ENCODE measurements at regions not wholly inside any gene's neighbourhood (a gene's known extent, or its start where the extent isn't known, plus 50 kb on each side); places are given as distances from the start of the nearest gene placed in this dataset.

DNA sequence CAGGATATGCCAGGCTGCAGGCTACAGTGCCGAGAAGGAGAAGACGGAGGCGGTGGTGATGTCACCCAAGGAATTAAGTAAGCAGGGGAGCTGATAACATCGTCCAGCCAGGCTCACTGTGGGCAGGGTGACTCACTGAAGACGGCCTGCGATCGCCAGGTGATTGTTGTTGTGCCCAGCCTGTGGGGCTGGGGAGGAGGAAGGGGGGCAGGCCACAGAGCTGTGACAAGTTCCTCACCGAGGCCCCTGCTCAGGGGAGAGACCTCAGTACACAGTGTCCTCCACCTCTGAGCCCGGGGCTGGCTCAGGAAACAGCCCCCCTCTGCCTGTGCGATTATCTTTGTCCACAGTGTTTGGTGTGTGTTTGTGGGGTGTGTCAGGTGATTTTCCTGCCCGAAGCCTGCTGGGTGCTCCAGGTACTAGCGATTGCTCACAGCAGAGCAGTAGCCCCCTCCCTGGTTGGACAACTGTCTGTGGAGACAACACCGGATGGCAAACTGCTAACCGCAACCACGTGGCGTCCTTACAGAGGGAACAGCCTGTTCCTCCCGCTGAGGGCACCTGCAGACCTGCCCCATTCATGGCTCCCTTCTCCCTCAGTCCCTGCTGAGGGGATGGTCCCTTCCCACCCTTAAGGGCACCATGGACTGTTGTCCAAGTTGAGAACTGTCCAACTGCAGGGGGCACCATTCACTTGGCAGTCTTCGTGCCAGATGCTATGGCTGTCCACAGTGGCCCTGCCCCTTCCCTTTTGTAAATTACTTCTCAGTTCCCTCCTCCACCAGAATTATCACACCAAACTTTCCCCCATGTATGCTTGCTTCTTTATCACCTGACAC is 95.1 kb downstream of the ZFP36L2 start:
- intact Hi-C loops (cut with DNase I), result loop anchor here (5.0 kb wide), 1 partner anchor 104 kb away; no protein-coding TSS in a partner anchor
- DNase-seq (ENCODE audit: low spot score in 2 of 2), result peak; percentile 75 to 85
- Histone ChIP-seq H3K9me3 (no peaks in the 10 kb centered on the region), H3K27me3 (no peaks in the 10 kb centered on the region), H3K36me3 (no peaks in the 10 kb centered on the region), H3K27ac (peak overlapping the region in 1 of 2 donors; percentile 59), H3K4me3 (no peak overlapping the region), H3K4me1 (peaks cover 13 to 15% of the 10 kb centered on the region in 2 donors)
- TF ChIP-seq, protein P1, sequence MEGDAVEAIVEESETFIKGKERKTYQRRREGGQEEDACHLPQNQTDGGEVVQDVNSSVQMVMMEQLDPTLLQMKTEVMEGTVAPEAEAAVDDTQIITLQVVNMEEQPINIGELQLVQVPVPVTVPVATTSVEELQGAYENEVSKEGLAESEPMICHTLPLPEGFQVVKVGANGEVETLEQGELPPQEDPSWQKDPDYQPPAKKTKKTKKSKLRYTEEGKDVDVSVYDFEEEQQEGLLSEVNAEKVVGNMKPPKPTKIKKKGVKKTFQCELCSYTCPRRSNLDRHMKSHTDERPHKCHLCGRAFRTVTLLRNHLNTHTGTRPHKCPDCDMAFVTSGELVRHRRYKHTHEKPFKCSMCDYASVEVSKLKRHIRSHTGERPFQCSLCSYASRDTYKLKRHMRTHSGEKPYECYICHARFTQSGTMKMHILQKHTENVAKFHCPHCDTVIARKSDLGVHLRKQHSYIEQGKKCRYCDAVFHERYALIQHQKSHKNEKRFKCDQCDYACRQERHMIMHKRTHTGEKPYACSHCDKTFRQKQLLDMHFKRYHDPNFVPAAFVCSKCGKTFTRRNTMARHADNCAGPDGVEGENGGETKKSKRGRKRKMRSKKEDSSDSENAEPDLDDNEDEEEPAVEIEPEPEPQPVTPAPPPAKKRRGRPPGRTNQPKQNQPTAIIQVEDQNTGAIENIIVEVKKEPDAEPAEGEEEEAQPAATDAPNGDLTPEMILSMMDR (IDR thresholded peaks at IDR 0.05), result peak in 2 of 3 experiments; percentile 3 to 16

DNA sequence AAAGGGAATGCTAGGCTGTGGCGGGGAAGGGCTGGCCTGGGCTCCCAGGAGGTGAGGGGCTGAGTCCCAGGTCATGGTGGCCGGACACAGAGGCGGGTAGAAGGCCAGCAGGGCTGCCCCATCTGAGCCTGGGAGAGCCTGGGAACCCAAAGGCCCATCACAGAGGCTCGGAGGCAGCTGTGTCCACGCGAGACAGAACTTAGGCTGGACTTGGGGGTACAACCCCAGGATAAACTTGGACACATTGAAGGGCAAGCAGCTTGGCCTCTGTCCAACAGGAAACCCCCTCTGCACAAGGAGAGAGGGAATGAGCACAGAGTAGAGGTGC is 95.9 kb downstream of the ZFP36L2 start:
- no peaks in the 10 kb centered on the region for H3K36me3 ChIP-seq
- H3K27me3 ChIP-seq, result no peaks in the 10 kb centered on the region
- peaks cover 13 to 15% of the 10 kb centered on the region in 2 donors for H3K4me1 ChIP-seq
- H3K9me3 ChIP-seq, result no peaks in the 10 kb centered on the region
- peak overlapping the region; percentile 43 to 57 for H3K27ac ChIP-seq
- TF ChIP-seq, protein P1 (IDR thresholded peaks at IDR 0.05), result no peak
- DNase-seq (ENCODE audit: low spot score in 2 of 2), result no peak
- intact Hi-C loops (cut with DNase I), result loop anchor here (5.0 kb wide), 1 partner anchor 103 kb away; no protein-coding TSS in a partner anchor
- no peak overlapping the region for H3K4me3 ChIP-seq

DNA sequence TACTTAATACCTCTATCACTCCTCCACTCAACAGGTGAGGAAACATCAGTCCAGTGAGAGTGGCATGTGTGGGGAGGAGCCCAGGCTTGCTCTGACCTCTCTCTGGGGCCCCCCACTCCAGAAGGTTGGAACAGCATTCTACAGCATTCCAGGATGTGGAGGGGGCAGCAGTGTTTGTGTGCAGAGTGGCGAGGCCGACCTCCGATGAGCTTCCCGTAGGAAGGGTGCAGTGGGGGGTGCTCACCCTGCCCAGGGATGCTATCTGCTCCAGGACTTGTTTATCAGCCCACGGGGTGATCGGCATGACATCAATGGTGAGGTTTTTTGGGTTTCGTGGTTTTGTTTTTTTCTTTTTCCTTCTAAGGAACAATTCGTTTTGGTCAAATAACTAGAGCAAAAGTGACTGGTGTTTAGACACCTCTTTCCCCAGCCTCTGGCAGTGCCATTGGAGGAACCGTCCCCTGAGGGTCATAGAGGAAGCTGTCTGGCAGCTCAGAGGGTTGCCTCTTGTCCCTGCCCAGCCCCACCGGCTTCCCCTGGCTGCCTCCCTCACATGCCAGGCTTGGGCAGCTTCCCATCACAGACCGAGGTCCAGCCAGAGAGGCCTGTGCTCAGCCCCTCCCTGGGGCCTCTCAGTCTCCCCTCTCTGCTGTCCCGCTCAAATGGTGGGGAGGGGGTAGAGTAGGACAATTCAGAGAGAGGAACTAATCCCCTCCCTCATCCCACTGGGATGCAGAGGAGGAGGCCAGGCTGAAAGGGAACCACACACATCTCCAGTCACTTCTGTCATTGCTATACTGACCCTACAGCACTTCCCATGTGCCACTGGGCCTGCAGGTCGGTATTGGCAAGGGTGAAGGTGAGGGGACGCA is 96.5 kb downstream of the ZFP36L2 start:
- no peaks in the 10 kb centered on the region for H3K9me3 ChIP-seq
- H3K27ac ChIP-seq, result peak overlapping the region; percentile 43 to 57
- H3K4me3 ChIP-seq, result no peak overlapping the region
- no peaks in the 10 kb centered on the region for H3K27me3 ChIP-seq
- H3K36me3 ChIP-seq, result no peaks in the 10 kb centered on the region
- peaks cover 13 to 15% of the 10 kb centered on the region in 2 donors for H3K4me1 ChIP-seq
- intact Hi-C loops (cut with DNase I), result loop anchor here (5.0 kb wide), 1 partner anchor 103 kb away; no protein-coding TSS in a partner anchor
- TF ChIP-seq, protein P1 (IDR thresholded peaks at IDR 0.05), result no peak
- DNase-seq (ENCODE audit: low spot score in 2 of 2), result peak in 1 of 2 donors; percentile 83

DNA sequence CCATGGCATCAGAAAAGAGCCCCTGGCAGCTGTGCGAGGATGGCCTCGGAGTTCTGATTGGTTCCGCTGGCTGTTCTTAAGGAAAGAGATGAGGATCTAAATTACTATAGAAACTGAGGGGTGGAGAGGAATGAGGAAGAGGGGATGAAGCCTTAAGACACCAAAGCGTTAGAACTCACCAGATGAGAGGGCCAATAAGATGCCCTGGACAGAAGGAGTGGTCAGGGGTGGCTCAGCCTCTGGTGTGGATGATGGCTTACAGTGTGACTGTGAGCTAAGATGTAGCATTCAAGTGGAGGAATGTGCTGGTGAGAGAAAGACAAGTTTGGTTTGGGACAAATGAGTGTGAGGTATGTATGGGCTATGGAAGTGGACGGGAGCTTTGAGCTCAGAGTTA is 97.8 kb downstream of the ZFP36L2 start:
- H3K27ac ChIP-seq, result peak overlapping the region in 1 of 2 donors; percentile 43

DNA sequence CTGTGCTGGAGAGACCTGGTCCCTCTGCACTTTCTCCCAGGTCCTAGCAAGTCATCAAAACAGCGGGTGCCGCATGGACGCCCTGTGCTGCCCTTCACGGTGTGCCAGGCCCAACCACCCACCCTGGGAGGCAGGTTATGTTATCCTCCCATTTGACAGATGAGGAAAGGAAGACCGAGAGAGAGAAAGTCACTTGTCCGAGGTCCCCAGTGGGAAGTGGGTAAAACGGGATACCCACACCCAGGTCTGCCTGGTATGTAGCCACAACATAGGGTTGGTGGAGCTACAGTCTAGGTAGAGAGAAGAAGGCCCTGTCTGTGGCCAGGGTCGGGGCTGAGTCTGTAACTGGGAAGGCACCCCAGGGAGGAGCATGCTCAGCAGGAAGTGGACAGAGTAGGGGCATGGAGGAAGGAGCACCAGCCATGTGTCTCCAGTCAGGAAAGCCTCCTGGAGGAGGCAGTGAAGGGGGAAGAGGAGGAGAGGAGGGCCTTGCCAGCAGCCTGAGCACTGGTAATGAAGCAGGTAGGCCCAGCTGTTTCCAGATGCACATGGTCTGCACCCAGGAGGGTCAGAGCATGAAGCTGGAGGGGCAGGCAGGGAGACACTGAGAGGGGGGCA is 98.4 kb downstream of the ZFP36L2 start:
- Histone ChIP-seq H3K27ac (peak overlapping the region in 1 of 2 donors; percentile 43), H3K4me3 (no peak overlapping the region), H3K4me1 (peaks cover 13 to 15% of the 10 kb centered on the region in 2 donors), H3K36me3 (no peaks in the 10 kb centered on the region), H3K9me3 (no peaks in the 10 kb centered on the region), H3K27me3 (no peaks in the 10 kb centered on the region)
- no peak for DNase-seq (ENCODE audit: low spot score in 2 of 2)
- intact Hi-C loops (cut with DNase I), result no loop called here
- TF ChIP-seq, protein P1 (IDR thresholded peaks at IDR 0.05), result no peak

More for the DNA sequence above, 97.8 kb downstream of the ZFP36L2 start:
- intact Hi-C loops (cut with DNase I), result no loop called here
- TF ChIP-seq, protein P1 (IDR thresholded peaks at IDR 0.05), result no peak
- no peaks in the 10 kb centered on the region for H3K9me3 ChIP-seq
- peaks cover 13 to 15% of the 10 kb centered on the region in 2 donors for H3K4me1 ChIP-seq
- no peak for DNase-seq (ENCODE audit: low spot score in 2 of 2)
- no peaks in the 10 kb centered on the region for H3K36me3 ChIP-seq
- H3K4me3 ChIP-seq, result no peak overlapping the region
- H3K27me3 ChIP-seq, result no peaks in the 10 kb centered on the region

Measured in ascending aorta (tissue), 2 donors.